ENCODE measurements at regions not wholly inside any gene's neighbourhood (a gene's known extent, or its start where the extent isn't known, plus 50 kb on each side); places are given as distances from the start of the nearest gene placed in this dataset.

GRCh38 chrX:25337841-25338240 is 322.1 kb upstream of the ARX start:
- Mint-ChIP-seq H3K27me3 (ENCODE audit: unreplicated experiment) (no peaks in the 10 kb centered on the region), H3K36me3 (ENCODE audit: unreplicated experiment) (no peaks in the 10 kb centered on the region), H3K4me3 (ENCODE audit: unreplicated experiment) (no peak overlapping the region), H3K9me3 (ENCODE audit: unreplicated experiment) (peaks cover 17% of the 10 kb centered on the region), H3K4me1 (ENCODE audit: unreplicated experiment) (no peaks in the 10 kb centered on the region), H3K27ac (ENCODE audit: unreplicated experiment) (no peak overlapping the region)
- DNase-seq (ENCODE audit: extremely low spot score, unreplicated experiment) = no peak
- TF ChIP-seq, protein P1, sequence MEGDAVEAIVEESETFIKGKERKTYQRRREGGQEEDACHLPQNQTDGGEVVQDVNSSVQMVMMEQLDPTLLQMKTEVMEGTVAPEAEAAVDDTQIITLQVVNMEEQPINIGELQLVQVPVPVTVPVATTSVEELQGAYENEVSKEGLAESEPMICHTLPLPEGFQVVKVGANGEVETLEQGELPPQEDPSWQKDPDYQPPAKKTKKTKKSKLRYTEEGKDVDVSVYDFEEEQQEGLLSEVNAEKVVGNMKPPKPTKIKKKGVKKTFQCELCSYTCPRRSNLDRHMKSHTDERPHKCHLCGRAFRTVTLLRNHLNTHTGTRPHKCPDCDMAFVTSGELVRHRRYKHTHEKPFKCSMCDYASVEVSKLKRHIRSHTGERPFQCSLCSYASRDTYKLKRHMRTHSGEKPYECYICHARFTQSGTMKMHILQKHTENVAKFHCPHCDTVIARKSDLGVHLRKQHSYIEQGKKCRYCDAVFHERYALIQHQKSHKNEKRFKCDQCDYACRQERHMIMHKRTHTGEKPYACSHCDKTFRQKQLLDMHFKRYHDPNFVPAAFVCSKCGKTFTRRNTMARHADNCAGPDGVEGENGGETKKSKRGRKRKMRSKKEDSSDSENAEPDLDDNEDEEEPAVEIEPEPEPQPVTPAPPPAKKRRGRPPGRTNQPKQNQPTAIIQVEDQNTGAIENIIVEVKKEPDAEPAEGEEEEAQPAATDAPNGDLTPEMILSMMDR (IDR thresholded peaks at IDR 0.05) = no peak

GRCh38 chrX:25300994-25301393 is 285.2 kb upstream of the ARX start:
- Mint-ChIP-seq H3K27me3 (ENCODE audit: unreplicated experiment) (no peaks in the 10 kb centered on the region), H3K4me1 (ENCODE audit: unreplicated experiment) (no peaks in the 10 kb centered on the region), H3K4me3 (ENCODE audit: unreplicated experiment) (no peak overlapping the region), H3K36me3 (ENCODE audit: unreplicated experiment) (no peaks in the 10 kb centered on the region), H3K27ac (ENCODE audit: unreplicated experiment) (no peak overlapping the region), H3K9me3 (ENCODE audit: unreplicated experiment) (no peaks in the 10 kb centered on the region)
- TF ChIP-seq, protein P1 (IDR thresholded peaks at IDR 0.05) = no peak
- DNase-seq (ENCODE audit: extremely low spot score, unreplicated experiment) = no peak

- Mint-ChIP-seq H3K27me3 (ENCODE audit: unreplicated experiment) (no peaks in the 10 kb centered on the region), H3K4me1 (ENCODE audit: unreplicated experiment) (no peaks in the 10 kb centered on the region), H3K9me3 (ENCODE audit: unreplicated experiment) (no peaks in the 10 kb centered on the region), H3K4me3 (ENCODE audit: unreplicated experiment) (no peak overlapping the region), H3K36me3 (ENCODE audit: unreplicated experiment) (no peaks in the 10 kb centered on the region), H3K27ac (ENCODE audit: unreplicated experiment) (no peak overlapping the region)
- TF ChIP-seq, protein P1 (IDR thresholded peaks at IDR 0.05) = no peak
- no peak for DNase-seq (ENCODE audit: extremely low spot score, unreplicated experiment)
Observed at GRCh38 chrX:25296850-25297249, 281.1 kb upstream of the ARX start.

GRCh38 chrX:25295466-25295865 is 279.7 kb upstream of the ARX start:
- Mint-ChIP-seq H3K4me3 (ENCODE audit: unreplicated experiment) (no peak overlapping the region), H3K36me3 (ENCODE audit: unreplicated experiment) (no peaks in the 10 kb centered on the region), H3K4me1 (ENCODE audit: unreplicated experiment) (no peaks in the 10 kb centered on the region), H3K27me3 (ENCODE audit: unreplicated experiment) (no peaks in the 10 kb centered on the region), H3K27ac (ENCODE audit: unreplicated experiment) (no peak overlapping the region), H3K9me3 (ENCODE audit: unreplicated experiment) (no peaks in the 10 kb centered on the region)
- no peak for DNase-seq (ENCODE audit: extremely low spot score, unreplicated experiment)
- TF ChIP-seq, protein P1 (IDR thresholded peaks at IDR 0.05) = no peak

- H3K4me3 Mint-ChIP-seq (ENCODE audit: unreplicated experiment) = no peak overlapping the region
- no peak for DNase-seq (ENCODE audit: extremely low spot score, unreplicated experiment)
- H3K27me3 Mint-ChIP-seq (ENCODE audit: unreplicated experiment) = no peaks in the 10 kb centered on the region
- TF ChIP-seq, protein P1 (IDR thresholded peaks at IDR 0.05) = no peak
- no peaks in the 10 kb centered on the region for H3K36me3 Mint-ChIP-seq (ENCODE audit: unreplicated experiment)
- H3K4me1 Mint-ChIP-seq (ENCODE audit: unreplicated experiment) = no peaks in the 10 kb centered on the region
- no peak overlapping the region for H3K27ac Mint-ChIP-seq (ENCODE audit: unreplicated experiment)
- no peaks in the 10 kb centered on the region for H3K9me3 Mint-ChIP-seq (ENCODE audit: unreplicated experiment)
Observed at GRCh38 chrX:25290132-25290531, 274.4 kb upstream of the ARX start.

Data from osteocyte (in vitro differentiated cells).